ENCODE measurements at regions not wholly inside any gene's neighbourhood (a gene's known extent, or its start where the extent isn't known, plus 50 kb on each side); places are given as distances from the start of the nearest gene placed in this dataset.

DNA sequence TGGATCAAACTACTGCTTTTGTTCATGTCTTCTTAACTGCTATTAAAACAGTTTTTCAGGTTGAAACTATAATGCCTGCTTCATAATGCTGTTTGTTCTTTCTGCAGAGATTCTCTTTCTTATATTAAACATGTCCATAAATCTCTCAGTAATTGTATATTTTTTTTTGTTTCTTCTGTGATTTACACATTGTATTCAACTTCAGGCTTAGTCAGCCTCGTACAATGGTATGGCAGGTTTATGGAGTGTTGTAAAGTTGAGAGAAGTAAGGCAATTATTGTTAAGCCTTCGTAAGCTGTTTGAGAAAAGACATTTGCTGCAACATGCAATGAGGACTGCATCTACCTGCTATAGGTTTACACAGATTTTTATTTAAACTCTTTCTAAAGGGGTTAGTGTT lies 977.1 kb downstream of the DIPK2A start:
- H3K9me3 ChIP-seq (ENCODE audit: control insufficient read depth, insufficient read depth, low read depth, low read length) = no peaks in the 10 kb centered on the region
- no peak for TF ChIP-seq EZH2 (IDR thresholded peaks at IDR 0.05; ENCODE audit: low read length, missing control alignments)
- TF ChIP-seq, protein P1, sequence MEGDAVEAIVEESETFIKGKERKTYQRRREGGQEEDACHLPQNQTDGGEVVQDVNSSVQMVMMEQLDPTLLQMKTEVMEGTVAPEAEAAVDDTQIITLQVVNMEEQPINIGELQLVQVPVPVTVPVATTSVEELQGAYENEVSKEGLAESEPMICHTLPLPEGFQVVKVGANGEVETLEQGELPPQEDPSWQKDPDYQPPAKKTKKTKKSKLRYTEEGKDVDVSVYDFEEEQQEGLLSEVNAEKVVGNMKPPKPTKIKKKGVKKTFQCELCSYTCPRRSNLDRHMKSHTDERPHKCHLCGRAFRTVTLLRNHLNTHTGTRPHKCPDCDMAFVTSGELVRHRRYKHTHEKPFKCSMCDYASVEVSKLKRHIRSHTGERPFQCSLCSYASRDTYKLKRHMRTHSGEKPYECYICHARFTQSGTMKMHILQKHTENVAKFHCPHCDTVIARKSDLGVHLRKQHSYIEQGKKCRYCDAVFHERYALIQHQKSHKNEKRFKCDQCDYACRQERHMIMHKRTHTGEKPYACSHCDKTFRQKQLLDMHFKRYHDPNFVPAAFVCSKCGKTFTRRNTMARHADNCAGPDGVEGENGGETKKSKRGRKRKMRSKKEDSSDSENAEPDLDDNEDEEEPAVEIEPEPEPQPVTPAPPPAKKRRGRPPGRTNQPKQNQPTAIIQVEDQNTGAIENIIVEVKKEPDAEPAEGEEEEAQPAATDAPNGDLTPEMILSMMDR (conservative IDR thresholded peaks at IDR 0.05 in 1 of 2, IDR thresholded peaks at IDR 0.05 in 1 of 2; ENCODE audit: low read depth in 1 of 2, low read length in 2 of 2) = no peak
- no peak for DNase-seq (ENCODE audit: low read depth in 2 of 2)
- no peaks in the 10 kb centered on the region for H3K27me3 ChIP-seq (ENCODE audit: control insufficient read depth, insufficient read depth, low read length)
- no peak overlapping the region for H3K4me2 ChIP-seq (ENCODE audit: extremely low read depth, insufficient read depth, low read length)
- no peaks in the 10 kb centered on the region for H3K4me1 ChIP-seq (ENCODE audit: control insufficient read depth, extremely low read depth, insufficient read depth, low read length)
- H3K9ac ChIP-seq (ENCODE audit: insufficient read depth, low read length) = no peak overlapping the region
- H3K79me2 ChIP-seq (ENCODE audit: control insufficient read depth, insufficient read depth, low read length) = no peaks in the 10 kb centered on the region
- no peak overlapping the region for H2AFZ ChIP-seq (ENCODE audit: low read length)
- no peak overlapping the region for H3K27ac ChIP-seq (ENCODE audit: insufficient read depth, low read length)
- no peaks in the 10 kb centered on the region for H4K20me1 ChIP-seq (ENCODE audit: control insufficient read depth, extremely low read depth, insufficient read depth, low read length)
- no peak overlapping the region for H3K4me3 ChIP-seq (replicated peaks in 1 of 4; ENCODE audit: control extremely low read depth in 1 of 4, insufficient read depth in 1 of 4, low read depth in 3 of 4, low read length in 4 of 4)
- no peaks in the 10 kb centered on the region for H3K36me3 ChIP-seq (ENCODE audit: control insufficient read depth, insufficient read depth, low read length)

DNA sequence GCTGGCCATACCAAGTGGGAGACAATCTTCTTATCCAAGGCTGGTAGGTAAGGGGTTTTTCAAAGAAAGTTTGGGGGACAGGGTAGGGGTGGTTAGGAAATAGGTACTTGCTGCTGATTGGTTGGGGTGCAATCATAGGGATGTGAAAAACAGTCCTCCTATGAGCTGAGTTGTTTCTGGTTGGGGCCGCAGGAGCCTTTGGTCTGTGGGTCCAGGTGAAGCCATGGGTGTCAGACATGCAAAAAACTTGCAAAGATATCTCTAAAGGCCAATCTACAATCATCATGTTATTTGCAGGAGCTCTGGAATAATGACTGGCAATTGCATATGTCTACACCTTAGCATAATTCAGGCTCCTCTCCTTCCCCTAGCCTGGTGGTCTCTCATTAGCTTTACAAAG lies 982.3 kb downstream of the DIPK2A start:
- TF ChIP-seq EZH2 (IDR thresholded peaks at IDR 0.05; ENCODE audit: low read length, missing control alignments) = no peak
- TF ChIP-seq, protein P1 (conservative IDR thresholded peaks at IDR 0.05 in 1 of 2, IDR thresholded peaks at IDR 0.05 in 1 of 2; ENCODE audit: low read depth in 1 of 2, low read length in 2 of 2) = no peak
- Histone ChIP-seq H2AFZ (ENCODE audit: low read length) (no peak overlapping the region), H3K9me3 (ENCODE audit: control insufficient read depth, insufficient read depth, low read depth, low read length) (no peaks in the 10 kb centered on the region), H3K36me3 (ENCODE audit: control insufficient read depth, insufficient read depth, low read length) (no peaks in the 10 kb centered on the region), H4K20me1 (ENCODE audit: control insufficient read depth, extremely low read depth, insufficient read depth, low read length) (no peaks in the 10 kb centered on the region), H3K4me1 (ENCODE audit: control insufficient read depth, extremely low read depth, insufficient read depth, low read length) (no peaks in the 10 kb centered on the region), H3K27ac (ENCODE audit: insufficient read depth, low read length) (no peak overlapping the region), H3K4me2 (ENCODE audit: extremely low read depth, insufficient read depth, low read length) (no peak overlapping the region), H3K9ac (ENCODE audit: insufficient read depth, low read length) (no peak overlapping the region), H3K4me3 (replicated peaks in 1 of 4; ENCODE audit: control extremely low read depth in 1 of 4, insufficient read depth in 1 of 4, low read depth in 3 of 4, low read length in 4 of 4) (no peak overlapping the region), H3K27me3 (ENCODE audit: control insufficient read depth, insufficient read depth, low read length) (no peaks in the 10 kb centered on the region), H3K79me2 (ENCODE audit: control insufficient read depth, insufficient read depth, low read length) (no peaks in the 10 kb centered on the region)
- DNase-seq (ENCODE audit: low read depth in 2 of 2) = no peak

DNA sequence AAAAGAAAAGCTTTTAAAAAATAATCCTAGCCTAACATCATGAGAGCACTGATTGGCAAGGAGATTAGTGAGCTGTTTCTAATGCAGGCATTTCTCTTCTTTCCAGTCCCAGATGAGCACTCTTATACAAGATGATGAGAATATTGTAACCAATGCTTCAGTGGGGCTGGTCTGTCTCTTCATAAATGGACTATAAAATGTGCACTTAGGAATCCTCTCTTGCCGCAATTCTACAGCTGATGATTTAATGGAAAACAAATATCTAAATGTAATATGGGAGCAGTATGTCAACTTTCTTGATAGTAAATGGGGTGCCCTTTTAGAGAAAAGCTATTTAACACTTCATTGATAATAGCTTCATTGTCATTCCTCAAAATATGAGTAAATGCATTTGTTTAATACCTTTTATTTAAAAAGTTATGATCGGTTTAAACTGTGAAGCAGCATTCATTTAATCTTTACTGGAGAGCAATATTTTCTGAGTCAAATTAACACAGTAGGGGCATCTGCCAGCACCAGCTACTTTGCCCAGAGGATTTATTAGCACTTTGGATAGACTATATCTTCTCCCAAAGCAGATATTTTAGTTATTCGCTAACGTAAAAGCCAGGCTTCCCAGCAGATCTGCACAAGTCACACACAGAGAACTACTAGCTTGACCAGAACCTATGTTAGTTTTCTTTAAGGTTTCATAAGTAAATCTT lies 985.9 kb downstream of the DIPK2A start:
- H3K4me2 ChIP-seq (ENCODE audit: extremely low read depth, insufficient read depth, low read length) = no peak overlapping the region
- H3K36me3 ChIP-seq (ENCODE audit: control insufficient read depth, insufficient read depth, low read length) = no peaks in the 10 kb centered on the region
- H3K4me1 ChIP-seq (ENCODE audit: control insufficient read depth, extremely low read depth, insufficient read depth, low read length) = no peaks in the 10 kb centered on the region
- DNase-seq (ENCODE audit: low read depth in 2 of 2) = no peak
- H3K9me3 ChIP-seq (ENCODE audit: control insufficient read depth, insufficient read depth, low read depth, low read length) = no peaks in the 10 kb centered on the region
- no peak overlapping the region for H3K9ac ChIP-seq (ENCODE audit: insufficient read depth, low read length)
- no peaks in the 10 kb centered on the region for H3K79me2 ChIP-seq (ENCODE audit: control insufficient read depth, insufficient read depth, low read length)
- no peaks in the 10 kb centered on the region for H4K20me1 ChIP-seq (ENCODE audit: control insufficient read depth, extremely low read depth, insufficient read depth, low read length)
- H2AFZ ChIP-seq (ENCODE audit: low read length) = no peak overlapping the region
- TF ChIP-seq EZH2 (IDR thresholded peaks at IDR 0.05; ENCODE audit: low read length, missing control alignments) = no peak
- TF ChIP-seq, protein P1 (conservative IDR thresholded peaks at IDR 0.05 in 1 of 2, IDR thresholded peaks at IDR 0.05 in 1 of 2; ENCODE audit: low read depth in 1 of 2, low read length in 2 of 2) = no peak
- no peak overlapping the region for H3K27ac ChIP-seq (ENCODE audit: insufficient read depth, low read length)
- H3K27me3 ChIP-seq (ENCODE audit: control insufficient read depth, insufficient read depth, low read length) = no peaks in the 10 kb centered on the region
- H3K4me3 ChIP-seq (replicated peaks in 1 of 4; ENCODE audit: control extremely low read depth in 1 of 4, insufficient read depth in 1 of 4, low read depth in 3 of 4, low read length in 4 of 4) = no peak overlapping the region
